H1 (cell line): ENCODE measurements at regions not wholly inside any gene's neighbourhood (a gene's known extent, or its start where the extent isn't known, plus 50 kb on each side); places are given as distances from the start of the nearest gene placed in this dataset.

Source experiments
- CTCF ChIA-PET: fragments of 300-600 bp; sonication (Branson Sonifier 250); formaldehyde crosslinking; loops from one replicate; lab custom pipeline; 2021; ENCODE audit not compliant: partially characterized antibody; lab: Charles Lee
- POLR2A ChIA-PET: fragments of 300-600 bp; sonication (Branson Sonifier 250); formaldehyde crosslinking; loops from one replicate; lab custom pipeline; 2021; ENCODE audit warnings: inconsistent platforms; ENCODE audit not compliant: partially characterized antibody; lab: Charles Lee
- DNase-seq, 2 experiments: peaks; one replicate each; pipeline versions ENCODE4 v3.0.0 to v3.0.0-alpha.2; 2010 to 2022; ENCODE audit warnings: low spot score in 2 of 2, low read depth in 1 of 2, mixed read lengths in 1 of 2
- FAIRE-seq: peaks from 2 replicates; lab custom pipeline; 2011; peaks lifted over from hg19 to GRCh38; lab: Jason Lieb, UNC
- H2AFZ ChIP-seq: 2 replicates; pipeline ENCODE4 v1.8.1; 2012; ENCODE audit warnings: low read length, inconsistent platforms
- H2AK5ac ChIP-seq: 2 replicates; pipeline ENCODE4 v1.6.1; 2013; ENCODE audit warnings: low read depth, low read length
- H2BK120ac ChIP-seq: replicated peaks from 2 replicates; pipeline ENCODE3; 2013; ENCODE audit warnings: low read depth, low read length, inconsistent platforms
- H2BK12ac ChIP-seq: 2 replicates; pipeline ENCODE4 v1.6.1; 2013; ENCODE audit warnings: low read depth, low read length
- H2BK15ac ChIP-seq: 2 replicates; pipeline ENCODE4 v1.6.1; 2013; ENCODE audit warnings: low read length
- H2BK20ac ChIP-seq: 2 replicates; pipeline ENCODE4 v1.6.1; 2013; ENCODE audit warnings: low read length
- H2BK5ac ChIP-seq: 2 replicates; pipeline ENCODE4 v1.6.1; 2013; ENCODE audit warnings: low read depth, low read length
- H3K14ac ChIP-seq: 2 replicates; pipeline ENCODE4 v1.6.1; 2013; ENCODE audit warnings: inconsistent platforms; ENCODE audit not compliant: insufficient read length
- H3K18ac ChIP-seq: 2 replicates; pipeline ENCODE4 v1.6.1; 2013; ENCODE audit warnings: low read length; ENCODE audit errors: extremely low read depth
- H3K23ac ChIP-seq: 2 replicates; pipeline ENCODE4 v1.6.1; 2013; ENCODE audit warnings: inconsistent platforms; ENCODE audit not compliant: insufficient read length
- H3K23me2 ChIP-seq: 2 replicates; pipeline ENCODE4 v1.6.1; 2013; ENCODE audit warnings: low read depth, low read length
- H3K27ac ChIP-seq: 2 replicates; pipeline ENCODE4 v1.6.1; 2011; ENCODE audit warnings: low read depth, low read length, inconsistent platforms
- H3K27me3 ChIP-seq, 4 experiments: replicated peaks in 1 of 4; 1 replicate in 1 of 4; 2 replicates in 3 of 4; pipeline versions ENCODE4 v1.6.1 to v1.8.1; 2011 to 2013; ENCODE audit warnings: low read length in 3 of 4, mild to moderate bottlenecking in 3 of 4, inconsistent platforms in 2 of 4, mixed read lengths in 2 of 4, moderate library complexity in 1 of 4; ENCODE audit not compliant: control insufficient read depth in 3 of 4, insufficient read depth in 3 of 4; ENCODE audit errors: extremely low read depth in 1 of 4
- H3K36me3 ChIP-seq, 4 experiments: 2 replicates each; pipeline versions ENCODE4 v1.6.1 to v1.8.1; 2011 to 2013; ENCODE audit warnings: mild to moderate bottlenecking in 4 of 4, low read length in 3 of 4, moderate library complexity in 2 of 4, control low read depth in 1 of 4, inconsistent platforms in 1 of 4; ENCODE audit not compliant: insufficient read depth in 4 of 4, control insufficient read depth in 2 of 4
- H3K4ac ChIP-seq: replicated peaks from 2 replicates; pipeline ENCODE3; 2013; ENCODE audit warnings: low read length, low read depth, mixed read lengths, inconsistent platforms; ENCODE audit not compliant: insufficient read length
- H3K4me1 ChIP-seq, 4 experiments: replicated peaks in 1 of 4; 1 replicate in 1 of 4; 2 replicates in 3 of 4; pipeline versions ENCODE4 v1.6.1 to v1.8.1; 2011 to 2013; ENCODE audit warnings: low read length in 3 of 4, inconsistent platforms in 2 of 4, mixed read lengths in 1 of 4; ENCODE audit not compliant: insufficient read depth in 4 of 4, control insufficient read depth in 3 of 4
- H3K4me2 ChIP-seq, 2 experiments: 2 replicates each; pipeline versions ENCODE4 v1.6.1 to v1.8.1; 2011 to 2013; ENCODE audit warnings: low read depth in 2 of 2, low read length in 2 of 2, control low read depth in 1 of 2, inconsistent platforms in 1 of 2, mild to moderate bottlenecking in 1 of 2; ENCODE audit not compliant: insufficient read depth in 1 of 2
- H3K4me3 ChIP-seq, 4 experiments: fragments of 200-600, 300-600 bp in 1 of 4; sonication (generic), shearing (Covaris generic), sonication (Bioruptor Twin) in 1 of 4; 2 replicates each; pipeline versions ENCODE4 v1.5.1 to v1.8.1; 2011 to 2016; ENCODE audit warnings: low read length in 4 of 4, low read depth in 3 of 4, control low read depth in 2 of 4, inconsistent platforms in 2 of 4, mild to moderate bottlenecking in 2 of 4, mixed read lengths in 1 of 4, moderate library complexity in 1 of 4; ENCODE audit not compliant: insufficient read depth in 2 of 4; ENCODE audit errors: extremely low read depth in 1 of 4
- H3K56ac ChIP-seq: replicated peaks from 2 replicates; pipeline ENCODE3; 2013; ENCODE audit warnings: low read depth, mild to moderate bottlenecking, mixed read lengths, low read length, inconsistent platforms; ENCODE audit not compliant: insufficient read length
- H3K79me1 ChIP-seq: 2 replicates; pipeline ENCODE4 v1.6.1; 2013; ENCODE audit warnings: low read depth, low read length, control low read depth
- H3K79me2 ChIP-seq, 2 experiments: 2 replicates each; pipeline versions ENCODE4 v1.6.1 to v1.8.1; 2012 to 2013; ENCODE audit warnings: low read length in 2 of 2, mild to moderate bottlenecking in 2 of 2, inconsistent platforms in 1 of 2; ENCODE audit not compliant: insufficient read depth in 2 of 2, control insufficient read depth in 1 of 2
- H3K9ac ChIP-seq, 4 experiments: replicated peaks in 1 of 4; 1 replicate in 1 of 4; 2 replicates in 3 of 4; pipeline versions ENCODE4 v1.6.1 to v1.8.1; 2011 to 2013; ENCODE audit warnings: low read depth in 3 of 4, low read length in 3 of 4, control low read depth in 2 of 4, mild to moderate bottlenecking in 2 of 4, moderate library complexity in 2 of 4, inconsistent platforms in 1 of 4; ENCODE audit errors: extremely low read depth in 1 of 4
- H3K9me3 ChIP-seq, 2 experiments: 2 replicates each; pipeline versions ENCODE4 v1.6.1 to v1.8.1; 2012 to 2013; ENCODE audit warnings: mild to moderate bottlenecking in 2 of 2, moderate library complexity in 2 of 2, control low read depth in 1 of 2, inconsistent platforms in 1 of 2, low read depth in 1 of 2, low read length in 1 of 2, mixed read lengths in 1 of 2; ENCODE audit not compliant: insufficient read depth in 2 of 2
- H4K20me1 ChIP-seq, 2 experiments: replicated peaks in 1 of 2; 2 replicates each; pipeline versions ENCODE3 to v1.8.1; 2011 to 2013; ENCODE audit warnings: inconsistent platforms in 2 of 2, low read length in 2 of 2, mild to moderate bottlenecking in 1 of 2; ENCODE audit not compliant: insufficient read depth in 2 of 2, control insufficient read depth in 1 of 2
- H4K5ac ChIP-seq: 2 replicates; pipeline ENCODE4 v1.6.1; 2013; ENCODE audit warnings: low read length, low read depth, mixed read lengths, inconsistent platforms; ENCODE audit not compliant: insufficient read length
- H4K8ac ChIP-seq: 2 replicates; pipeline ENCODE4 v1.8.0; 2013; ENCODE audit warnings: mild to moderate bottlenecking, moderate library complexity, low read length, inconsistent platforms; ENCODE audit not compliant: insufficient read depth; ENCODE audit errors: extremely low read depth
- H4K91ac ChIP-seq: replicated peaks from 2 replicates; pipeline ENCODE3; 2013; ENCODE audit warnings: low read length, mixed read lengths, inconsistent platforms; ENCODE audit not compliant: insufficient read length
- BCL11A ChIP-seq, 2 experiments: IDR thresholded peaks; one replicate each; pipeline ENCODE4 v1.6.1; 2011; ENCODE audit warnings: low read depth in 2 of 2, low read length in 2 of 2, mild to moderate bottlenecking in 2 of 2
- FOSL1 ChIP-seq: IDR thresholded peaks from 2 replicates; pipeline ENCODE4 v1.6.1; 2011; ENCODE audit warnings: mild to moderate bottlenecking, low read depth, low read length, moderate library complexity; ENCODE audit not compliant: insufficient read depth
- JUN ChIP-seq: IDR thresholded peaks from 2 replicates; pipeline ENCODE4 v1.6.1; 2011; ENCODE audit warnings: low read depth, mild to moderate bottlenecking, improper control_type of control experiment, low read length
- JUND ChIP-seq: IDR thresholded peaks from 2 replicates; pipeline ENCODE4 v1.6.1; 2011; ENCODE audit warnings: mild to moderate bottlenecking, improper control_type of control experiment, low read length
- KDM4A ChIP-seq: IDR thresholded peaks from one replicate; pipeline ENCODE4 v1.7.1; 2012; ENCODE audit warnings: low read depth, mild to moderate bottlenecking, moderate library complexity, low read length, inconsistent platforms; ENCODE audit not compliant: severe bottlenecking
- MAX ChIP-seq: IDR thresholded peaks from 2 replicates; pipeline ENCODE4 v1.6.1; 2012; ENCODE audit warnings: inconsistent platforms
- POU5F1 ChIP-seq: IDR thresholded peaks from 2 replicates; pipeline ENCODE4 v1.6.1; 2011; ENCODE audit warnings: low read depth, mild to moderate bottlenecking, low read length, moderate library complexity
- RAD21 ChIP-seq, 2 experiments: IDR thresholded peaks in 1 of 2; conservative IDR thresholded peaks in 1 of 2; 2 replicates each; pipeline ENCODE4 v1.6.1; 2011; ENCODE audit warnings: low read depth in 2 of 2, low read length in 2 of 2, improper control_type of control experiment in 1 of 2, inconsistent platforms in 1 of 2, mild to moderate bottlenecking in 1 of 2, moderate library complexity in 1 of 2
- RBBP5 ChIP-seq: IDR thresholded peaks from 2 replicates; pipeline ENCODE4 v1.7.1; 2012; ENCODE audit warnings: low read depth, mild to moderate bottlenecking, inconsistent platforms, low read length, moderate library complexity, borderline replicate concordance
- RFX5 ChIP-seq: IDR thresholded peaks from 2 replicates; pipeline ENCODE4 v1.6.1; 2011; ENCODE audit warnings: low read depth, low read length, improper control_type of control experiment, borderline replicate concordance
- RXRA ChIP-seq: IDR thresholded peaks from 2 replicates; pipeline ENCODE4 v1.6.1; 2011; ENCODE audit warnings: low read depth, mild to moderate bottlenecking, low read length, moderate library complexity; ENCODE audit not compliant: insufficient read depth
- TCF12 ChIP-seq: IDR thresholded peaks from 2 replicates; pipeline ENCODE4 v1.6.1; 2011; ENCODE audit warnings: low read depth, mild to moderate bottlenecking, low read length
- WGBS, 2 experiments: shearing (Covaris generic) in 1 of 2; methylation state at CpG; one replicate each; pipeline versions ENCODE4 v1.1.6 to v1.1.7; 2013 to 2015; ENCODE audit warnings: low lambda C conversion rate in 2 of 2, mixed read lengths in 2 of 2, inconsistent platforms in 1 of 2, low coverage in 1 of 2, missing lambda C conversion rate in 1 of 2; ENCODE audit not compliant: insufficient replicate concordance in 2 of 2, insufficient coverage in 1 of 2, insufficient read length in 1 of 2; ENCODE audit errors: extremely low coverage in 1 of 2, missing lambda C conversion rate in 1 of 2; 5-methylcytosine and 5-hydroxymethylcytosine counted together
- TF ChIP-seq, protein P1 (sequence below): IDR thresholded peaks from 2 replicates; pipeline ENCODE4 v1.6.1; 2011; ENCODE audit warnings: low read depth, mild to moderate bottlenecking, low read length; ENCODE audit not compliant: insufficient read depth

DNA sequence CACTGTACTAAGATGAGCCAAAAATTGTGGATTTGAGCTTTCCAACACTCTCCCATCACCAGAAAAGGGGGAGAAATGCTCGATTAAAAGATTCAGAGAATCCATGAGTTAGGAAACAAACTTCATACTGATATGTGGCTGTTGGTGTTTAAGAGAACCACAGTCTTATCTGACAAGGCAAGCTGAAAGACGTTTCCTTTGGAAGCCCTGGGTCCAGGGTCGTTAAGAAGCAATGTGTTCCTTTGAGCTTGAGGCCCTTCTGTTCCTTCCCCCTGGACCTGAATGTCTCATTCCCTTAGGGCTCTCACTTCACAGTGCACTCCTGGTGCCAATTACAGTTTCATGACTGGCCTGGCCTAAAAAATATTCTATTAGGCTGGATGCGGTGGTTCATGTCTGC lies 524.8 kb upstream of the PPP2R3A start:
- Histone ChIP-seq H3K4me3 (no peak overlapping the region), H2BK5ac (no peak overlapping the region), H3K14ac (no peak overlapping the region), H4K20me1 (no peaks in the 10 kb centered on the region), H3K36me3 (no peaks in the 10 kb centered on the region), H2BK20ac (no peak overlapping the region), H3K23ac (no peak overlapping the region), H3K27me3 (no peaks in the 10 kb centered on the region), H2BK12ac (no peak overlapping the region), H3K23me2 (no peaks in the 10 kb centered on the region; the same call in 1 of the 2 replicates), H3K9ac (no peak overlapping the region), H4K8ac (no peak overlapping the region), H3K27ac (no peak overlapping the region), H3K56ac (no peak overlapping the region), H2BK15ac (no peak overlapping the region), H3K79me2 (no peaks in the 10 kb centered on the region), H4K91ac (no peak overlapping the region), H2AFZ (peak overlapping the region; percentile 74; the same call in 1 of the 2 replicates), H3K18ac (no peak overlapping the region), H2BK120ac (no peak overlapping the region), H3K9me3 (no peaks in the 10 kb centered on the region), H3K4me1 (0 out of 7 replicates have a peak, but pooled peaks cover 0 to 2% (median 0%) of the 10 kb centered on the region in 4 experiments), H3K4me2 (no peak overlapping the region), H4K5ac (no peak overlapping the region), H3K79me1 (no peaks in the 10 kb centered on the region), H2AK5ac (no peak overlapping the region), H3K4ac (no peak overlapping the region)
- WGBS, 2 experiments = 86% methylated on average over 4 of the region's 4 CpGs; no CpG with 5 or more reads in 1 of the 2 experiments
- FAIRE-seq (no peak), DNase-seq (no peak)
- ChIA-PET POLR2A (interaction anchor here (0.6 kb wide), 1 partner anchor 262 kb away, joined by 3 read pairs; no protein-coding TSS in a partner anchor), CTCF (interaction anchor here (0.6 to 1.2 kb wide), 3 partner anchors 9 to 825 kb away, joined by 3 read pairs; no protein-coding TSS in a partner anchor)
- no peak for TF ChIP-seq JUN
- TF ChIP-seq RFX5 = no peak
- TF ChIP-seq, protein P1, sequence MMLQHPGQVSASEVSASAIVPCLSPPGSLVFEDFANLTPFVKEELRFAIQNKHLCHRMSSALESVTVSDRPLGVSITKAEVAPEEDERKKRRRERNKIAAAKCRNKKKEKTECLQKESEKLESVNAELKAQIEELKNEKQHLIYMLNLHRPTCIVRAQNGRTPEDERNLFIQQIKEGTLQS = no peak
- no peak for TF ChIP-seq RAD21 (IDR thresholded peaks at IDR 0.05 in 1 of 2, conservative IDR thresholded peaks at IDR 0.05 in 1 of 2; ENCODE audit: low read depth in 2 of 2, low read length in 2 of 2)
- TF ChIP-seq MAX = no peak
- TF ChIP-seq TCF12 = no peak
- TF ChIP-seq FOSL1 = no peak
- no peak for TF ChIP-seq JUND
- TF ChIP-seq KDM4A = no peak
- TF ChIP-seq RXRA = no peak
- no peak for TF ChIP-seq POU5F1
- no peak for TF ChIP-seq BCL11A (IDR thresholded peaks at IDR 0.05; ENCODE audit: low read depth in 2 of 2, low read length in 2 of 2)
- no peak for TF ChIP-seq RBBP5
